PFSK-1 (cell line): ENCODE measurements at regions not wholly inside any gene's neighbourhood (a gene's known extent, or its start where the extent isn't known, plus 50 kb on each side); places are given as distances from the start of the nearest gene placed in this dataset.

ENCODE experiments used
- FOXP2 ChIP-seq: optimal IDR thresholded peaks from 2 replicates; pipeline ENCODE3; 2011; ENCODE audit warnings: borderline replicate concordance, control low read depth, inconsistent platforms; ENCODE audit not compliant: insufficient read depth; ENCODE audit errors: extremely low read length, extremely low read depth
- POLR2AphosphoS5 ChIP-seq: IDR thresholded peaks from 2 replicates; pipeline ENCODE4 v1.6.1; 2012; ENCODE audit warnings: low read depth, mild to moderate bottlenecking, control low read depth, low read length, moderate library complexity
- REST ChIP-seq, 2 experiments: IDR thresholded peaks; 2 replicates each; pipeline versions ENCODE4 v1.6.1 to v1.8.0; 2011 to 2012; ENCODE audit warnings: low read depth in 2 of 2, low read length in 2 of 2, control low read depth in 1 of 2, inconsistent platforms in 1 of 2, mild to moderate bottlenecking in 1 of 2, moderate library complexity in 1 of 2; ENCODE audit not compliant: insufficient read depth in 1 of 2
- SIN3A ChIP-seq: IDR thresholded peaks from 2 replicates; pipeline ENCODE4 v1.6.1; 2012; ENCODE audit warnings: mild to moderate bottlenecking, low read length, moderate library complexity, borderline replicate concordance; ENCODE audit not compliant: insufficient read depth
- TAF1 ChIP-seq: IDR thresholded peaks from 2 replicates; pipeline ENCODE4 v1.6.1; 2012; ENCODE audit warnings: low read length, control low read depth, borderline replicate concordance; ENCODE audit not compliant: insufficient read depth

GRCh38 chr14:56061051-56061450 lies 57.2 kb upstream of the PELI2 start:
- TF ChIP-seq FOXP2, result no peak
- no peak for TF ChIP-seq REST (IDR thresholded peaks at IDR 0.05; ENCODE audit: insufficient read depth in 1 of 2, low read depth in 2 of 2, low read length in 2 of 2)
- no peak for TF ChIP-seq POLR2AphosphoS5
- TF ChIP-seq SIN3A, result no peak
- no peak for TF ChIP-seq TAF1

GRCh38 chr14:56063131-56063530 lies 55.1 kb upstream of the PELI2 start:
- TF ChIP-seq TAF1 (no peak), POLR2AphosphoS5 (no peak), SIN3A (no peak), FOXP2 (no peak), REST (IDR thresholded peaks at IDR 0.05; ENCODE audit: insufficient read depth in 1 of 2, low read depth in 2 of 2, low read length in 2 of 2) (no peak)

GRCh38 chr14:56064513-56064912 lies 53.7 kb upstream of the PELI2 start:
- TF ChIP-seq POLR2AphosphoS5, result no peak
- no peak for TF ChIP-seq TAF1
- no peak for TF ChIP-seq REST (IDR thresholded peaks at IDR 0.05; ENCODE audit: insufficient read depth in 1 of 2, low read depth in 2 of 2, low read length in 2 of 2)
- TF ChIP-seq SIN3A, result no peak
- TF ChIP-seq FOXP2, result no peak

GRCh38 chr14:56065621-56066290 lies 52.5 kb upstream of the PELI2 start:
- TF ChIP-seq TAF1 (no peak), REST (IDR thresholded peaks at IDR 0.05; ENCODE audit: insufficient read depth in 1 of 2, low read depth in 2 of 2, low read length in 2 of 2) (no peak), POLR2AphosphoS5 (no peak), FOXP2 (no peak), SIN3A (no peak)
